CD4-positive, alpha-beta T cell (primary cell): ENCODE measurements at regions not wholly inside any gene's neighbourhood (a gene's known extent, or its start where the extent isn't known, plus 50 kb on each side); places are given as distances from the start of the nearest gene placed in this dataset.

Experiments used
- ATAC-seq: fragments of 200-7000 bp; cut with Tn5 transposase; one replicate; pipeline ENCODE4 v1.10.0; 2022; ENCODE audit warnings: mild to moderate bottlenecking; ENCODE audit not compliant: poor library complexity
- CTCF ChIA-PET: fragments of 350-600 bp; sonication (Branson Sonifier 250); formaldehyde crosslinking; loops from one replicate; lab custom pipeline; 2021; ENCODE audit warnings: antibody characterized with exemption, inconsistent platforms; lab: Charles Lee
- POLR2A ChIA-PET: fragments of 350-600 bp; sonication (Branson Sonifier 250); formaldehyde crosslinking; loops from one replicate; lab custom pipeline; 2021; ENCODE audit warnings: antibody characterized with exemption, inconsistent platforms; lab: Charles Lee
- DNase-seq, 14 experiments: peaks; one replicate each; pipeline ENCODE4 v3.0.0-alpha.2; 2013 to 2020; ENCODE audit warnings: mixed read lengths in 2 of 14
- H3K27ac ChIP-seq, 2 donors: one replicate each; pipeline versions ENCODE4 v1.5.1 to v1.7.0; 2013; ENCODE audit warnings: low read length in 2 of 2, low read depth in 1 of 2, mild to moderate bottlenecking in 1 of 2
- H3K27me3 ChIP-seq, 2 experiments: 1 replicate in 1 of 2; 2 replicates in 1 of 2; pipeline versions ENCODE4 v1.6.1 to v1.7.0; 2013; ENCODE audit warnings: low read length in 2 of 2, control low read depth in 1 of 2, mild to moderate bottlenecking in 1 of 2, moderate library complexity in 1 of 2; ENCODE audit not compliant: insufficient read depth in 2 of 2, control insufficient read depth in 1 of 2
- H3K36me3 ChIP-seq: one replicate; pipeline ENCODE4 v1.6.1; 2013; ENCODE audit warnings: low read length, control low read depth; ENCODE audit not compliant: insufficient read depth
- H3K4me1 ChIP-seq: one replicate; pipeline ENCODE4 v1.6.1; 2013; ENCODE audit warnings: low read length, control low read depth; ENCODE audit not compliant: insufficient read depth
- H3K4me3 ChIP-seq: one replicate; pipeline ENCODE4 v1.5.1; 2013; ENCODE audit warnings: mild to moderate bottlenecking, low read length, moderate library complexity
- H3K9me3 ChIP-seq, 2 experiments: 1 replicate in 1 of 2; 2 replicates in 1 of 2; pipeline versions ENCODE4 v1.6.1 to v1.7.0; 2013; ENCODE audit warnings: low read length in 2 of 2, mild to moderate bottlenecking in 2 of 2, control low read depth in 1 of 2, moderate library complexity in 1 of 2; ENCODE audit not compliant: control insufficient read depth in 1 of 2, insufficient read depth in 1 of 2
- H3K27ac Mint-ChIP-seq: one replicate; pipeline ENCODE4 v1.8.0; 2020; ENCODE audit warnings: mixed read lengths
- H3K27me3 Mint-ChIP-seq: one replicate; pipeline ENCODE4 v1.8.0; 2021; ENCODE audit warnings: mixed read lengths
- H3K36me3 Mint-ChIP-seq: one replicate; pipeline ENCODE4 v1.8.0; 2021; ENCODE audit warnings: low read depth, mixed read lengths
- H3K4me1 Mint-ChIP-seq: one replicate; pipeline ENCODE4 v1.8.0; 2021; ENCODE audit warnings: low read depth, mixed read lengths
- H3K4me3 Mint-ChIP-seq: one replicate; pipeline ENCODE4 v1.8.0; 2020; ENCODE audit warnings: mild to moderate bottlenecking, mixed read lengths
- H3K9me3 Mint-ChIP-seq: one replicate; pipeline ENCODE4 v1.8.0; 2020; ENCODE audit warnings: mixed read lengths
- CTCF ChIP-seq: fragments of 200-600 bp; IDR thresholded peaks from one replicate; pipeline ENCODE4 v1.8.0; 2022; ENCODE audit warnings: antibody characterized with exemption, mild to moderate bottlenecking
- intact Hi-C, 2 experiments: fragments of 100-400 bp; cut with DNase I in 1 of 2; cut with micrococcal nuclease in 1 of 2; formaldehyde crosslinking; loops; one replicate each; pipeline versions ENCODE4 v1.15.1 to v1.9.0; 2023 to 2025; cut with DNase I, micrococcal nuclease

GRCh38 chr5:3120028-3120427 is 368.6 kb upstream of the IRX2 start:
- H3K9me3 Mint-ChIP-seq = no peaks in the 10 kb centered on the region
- DNase-seq (no peak), ATAC-seq (no peak)
- ChIA-PET CTCF (no interaction called here), POLR2A (no interaction called here)
- no peak overlapping the region for H3K4me3 Mint-ChIP-seq
- no peaks in the 10 kb centered on the region for H3K36me3 ChIP-seq
- H3K4me1 ChIP-seq = no peaks in the 10 kb centered on the region
- peaks cover 79% of the 10 kb centered on the region for H3K27me3 Mint-ChIP-seq
- no peak overlapping the region for H3K27ac Mint-ChIP-seq
- H3K27me3 ChIP-seq = peaks cover 17 to 19% of the 10 kb centered on the region in 2 experiments
- intact Hi-C loops = no loop called here
- no peaks in the 10 kb centered on the region for H3K36me3 Mint-ChIP-seq
- no peaks in the 10 kb centered on the region for H3K4me1 Mint-ChIP-seq
- H3K9me3 ChIP-seq = peaks cover 0 to 30% of the 10 kb centered on the region in 2 experiments
- TF ChIP-seq CTCF = no peak
- no peak overlapping the region for H3K4me3 ChIP-seq
- H3K27ac ChIP-seq = no peak overlapping the region

GRCh38 chr5:3119435-3119834 is 368.0 kb upstream of the IRX2 start:
- no peak for DNase-seq
- peaks cover 17 to 19% of the 10 kb centered on the region in 2 experiments for H3K27me3 ChIP-seq
- TF ChIP-seq CTCF = no peak
- CTCF ChIA-PET = no interaction called here
- H3K4me1 ChIP-seq = no peaks in the 10 kb centered on the region
- intact Hi-C loops = no loop called here
- no peak overlapping the region for H3K27ac ChIP-seq
- H3K9me3 ChIP-seq = peaks cover 0 to 34% of the 10 kb centered on the region in 2 experiments
- no peak overlapping the region for H3K4me3 ChIP-seq
- Mint-ChIP-seq H3K27ac (no peak overlapping the region), H3K27me3 (peaks cover 84% of the 10 kb centered on the region), H3K36me3 (no peaks in the 10 kb centered on the region), H3K4me3 (no peak overlapping the region), H3K4me1 (no peaks in the 10 kb centered on the region), H3K9me3 (no peaks in the 10 kb centered on the region)
- H3K36me3 ChIP-seq = no peaks in the 10 kb centered on the region
- POLR2A ChIA-PET = no interaction called here
- ATAC-seq = no peak

GRCh38 chr5:3118340-3118739 is 366.9 kb upstream of the IRX2 start:
- TF ChIP-seq CTCF = no peak
- H3K9me3 ChIP-seq = peaks cover 0 to 41% of the 10 kb centered on the region in 2 experiments
- peaks cover 17 to 19% of the 10 kb centered on the region in 2 experiments for H3K27me3 ChIP-seq
- no peak overlapping the region for H3K27ac Mint-ChIP-seq
- H3K4me1 ChIP-seq = no peaks in the 10 kb centered on the region
- CTCF ChIA-PET = no interaction called here
- H3K4me3 ChIP-seq = no peak overlapping the region
- POLR2A ChIA-PET = no interaction called here
- no peak overlapping the region for H3K27ac ChIP-seq
- no peak for ATAC-seq
- no peak for DNase-seq
- no peak overlapping the region for H3K4me3 Mint-ChIP-seq
- peaks cover 2% of the 10 kb centered on the region for H3K9me3 Mint-ChIP-seq
- intact Hi-C loops = no loop called here
- H3K36me3 Mint-ChIP-seq = no peaks in the 10 kb centered on the region
- no peaks in the 10 kb centered on the region for H3K36me3 ChIP-seq
- no peaks in the 10 kb centered on the region for H3K4me1 Mint-ChIP-seq
- peaks cover 88% of the 10 kb centered on the region for H3K27me3 Mint-ChIP-seq
